ENCODE measurements at regions not wholly inside any gene's neighbourhood (a gene's known extent, or its start where the extent isn't known, plus 50 kb on each side); places are given as distances from the start of the nearest gene placed in this dataset.

GRCh38 chr2:136377423-136378382 is 259.8 kb upstream of the CXCR4 start:
- CTCF ChIA-PET, result interaction anchor here (9.9 kb wide), 1 partner anchor 463 kb away, joined by 83 read pairs; no protein-coding TSS in a partner anchor
- DNase-seq (ENCODE audit: low read depth, low spot score), result no peak
- POLR2A ChIA-PET, result no interaction called here
- no peak for TF ChIP-seq CTCF (IDR thresholded peaks at IDR 0.05; ENCODE audit: insufficient read depth, low read length, missing control alignments)
- no peak overlapping the region for H3K4me3 ChIP-seq (ENCODE audit: low read depth, low read length)

- H3K4me3 ChIP-seq (ENCODE audit: low read depth, low read length), result no peak overlapping the region
- DNase-seq (ENCODE audit: low read depth, low spot score), result no peak
- ChIA-PET CTCF (interaction anchor here (0.9 to 9.9 kb wide), 3 partner anchors 458 to 579 kb away, joined by 3 to 83 read pairs (median 4); no protein-coding TSS in a partner anchor), POLR2A (no interaction called here)
- TF ChIP-seq CTCF (IDR thresholded peaks at IDR 0.05; ENCODE audit: insufficient read depth, low read length, missing control alignments), result no peak
Observed at GRCh38 chr2:136376798-136377211, 258.9 kb upstream of the CXCR4 start.

DNA sequence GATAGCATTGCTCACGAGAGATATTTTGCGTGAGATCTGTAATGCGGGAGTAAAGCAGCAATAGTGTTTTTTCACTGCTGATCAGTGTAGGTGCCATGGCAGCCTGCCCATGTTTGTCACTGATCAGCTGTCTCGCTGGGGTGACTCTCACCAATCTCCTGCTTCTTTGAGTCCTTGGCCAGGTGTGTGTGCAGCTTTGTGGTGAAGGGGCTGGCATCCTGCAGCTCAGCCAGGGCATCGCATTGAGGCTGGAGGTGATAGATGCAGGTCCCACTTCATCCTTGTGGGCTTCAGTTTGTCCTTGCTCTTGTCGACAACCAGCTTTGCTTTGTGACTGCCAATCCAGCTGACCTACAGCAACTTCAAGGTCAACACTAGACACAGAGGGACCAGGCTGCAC is 258.3 kb upstream of the CXCR4 start:
- TF ChIP-seq CTCF (IDR thresholded peaks at IDR 0.05; ENCODE audit: insufficient read depth, low read length, missing control alignments), result no peak
- ChIA-PET POLR2A (no interaction called here), CTCF (interaction anchor here (0.9 to 1.1 kb wide), 3 partner anchors 458 to 578 kb away, joined by 3 to 4 read pairs (median 4); no protein-coding TSS in a partner anchor)
- H3K4me3 ChIP-seq (ENCODE audit: low read depth, low read length), result no peak overlapping the region
- no peak for DNase-seq (ENCODE audit: low read depth, low spot score)

GRCh38 chr2:136375017-136375901 is 257.3 kb upstream of the CXCR4 start:
- ChIA-PET CTCF (interaction anchor here (1.1 kb wide), 1 partner anchor 461 kb away, joined by 4 read pairs; no protein-coding TSS in a partner anchor), POLR2A (no interaction called here)
- no peak for TF ChIP-seq CTCF (IDR thresholded peaks at IDR 0.05; ENCODE audit: insufficient read depth, low read length, missing control alignments)
- H3K4me3 ChIP-seq (ENCODE audit: low read depth, low read length), result no peak overlapping the region
- DNase-seq (ENCODE audit: low read depth, low spot score), result no peak

DNA sequence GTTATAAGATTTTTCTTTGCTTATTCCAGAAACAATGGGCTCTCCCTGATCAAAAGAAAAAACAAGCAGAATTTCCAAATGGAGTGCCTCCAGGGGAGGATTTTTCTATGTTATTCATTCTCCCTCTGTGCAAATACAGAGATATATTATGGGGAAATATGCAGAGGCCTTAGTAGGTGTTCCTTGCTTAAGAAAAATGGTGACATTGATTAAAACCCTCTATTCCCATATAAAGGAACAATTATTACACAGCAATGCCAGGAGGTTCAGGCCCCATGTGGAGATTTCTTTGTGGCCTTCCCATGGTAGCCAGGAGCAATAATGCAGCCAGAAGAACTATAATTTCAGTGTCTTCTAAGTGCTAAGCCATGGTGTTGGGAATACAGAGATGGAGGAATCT is 255.9 kb upstream of the CXCR4 start:
- no peak for TF ChIP-seq CTCF (IDR thresholded peaks at IDR 0.05; ENCODE audit: insufficient read depth, low read length, missing control alignments)
- no peak overlapping the region for H3K4me3 ChIP-seq (ENCODE audit: low read depth, low read length)
- ChIA-PET CTCF (no interaction called here), POLR2A (no interaction called here)
- no peak for DNase-seq (ENCODE audit: low read depth, low spot score)

GRCh38 chr2:136373029-136373428 is 255.1 kb upstream of the CXCR4 start:
- no peak overlapping the region for H3K4me3 ChIP-seq (ENCODE audit: low read depth, low read length)
- DNase-seq (ENCODE audit: low read depth, low spot score), result no peak
- no peak for TF ChIP-seq CTCF (IDR thresholded peaks at IDR 0.05; ENCODE audit: insufficient read depth, low read length, missing control alignments)
- ChIA-PET POLR2A (no interaction called here), CTCF (no interaction called here)
